Breast epithelium (tissue), 3 donors: ENCODE measurements at regions not wholly inside any gene's neighbourhood (a gene's known extent, or its start where the extent isn't known, plus 50 kb on each side); places are given as distances from the start of the nearest gene placed in this dataset.

Source experiments
- CTCF ChIP-seq, 3 donors: fragments of 450-650 bp; IDR thresholded peaks; one replicate each; pipeline ENCODE4 v1.5.1; 2016 to 2017; ENCODE audit warnings: antibody characterized with exemption in 3 of 3, mild to moderate bottlenecking in 3 of 3, moderate library complexity in 3 of 3
- POLR2A ChIP-seq: fragments of 450-650 bp; IDR thresholded peaks from one replicate; pipeline ENCODE4 v1.6.1; 2016; ENCODE audit warnings: antibody characterized with exemption, mild to moderate bottlenecking, moderate library complexity

GRCh38 chr6:166779381-166779780 lies 152.3 kb upstream of the RPS6KA2 start:
- TF ChIP-seq CTCF (IDR thresholded peaks at IDR 0.05) (no peak), POLR2A (no peak)
